Mesendoderm (in vitro differentiated cells): ENCODE measurements at regions not wholly inside any gene's neighbourhood (a gene's known extent, or its start where the extent isn't known, plus 50 kb on each side); places are given as distances from the start of the nearest gene placed in this dataset.

Experiments
- DNase-seq: peaks from one replicate; pipeline ENCODE4 v3.0.0; 2013
- H2AK5ac ChIP-seq: 2 replicates; pipeline ENCODE4 v1.6.1; 2013; ENCODE audit warnings: low read length, inconsistent platforms
- H2BK120ac ChIP-seq: 2 replicates; pipeline ENCODE4 v1.6.1; 2013; ENCODE audit warnings: low read depth, mild to moderate bottlenecking, low read length, moderate library complexity, mixed read lengths
- H2BK15ac ChIP-seq: replicated peaks from 2 replicates; pipeline ENCODE4 v1.6.1; 2013; ENCODE audit warnings: low read depth, mild to moderate bottlenecking, moderate library complexity
- H2BK5ac ChIP-seq: 2 replicates; pipeline ENCODE4 v1.6.1; 2013; ENCODE audit warnings: low read length, inconsistent platforms
- H3K18ac ChIP-seq: 2 replicates; pipeline ENCODE4 v1.6.1; 2013; ENCODE audit warnings: mild to moderate bottlenecking, low read length, mixed read lengths
- H3K23ac ChIP-seq: one replicate; pipeline ENCODE4 v1.6.1; 2013; ENCODE audit warnings: low read length
- H3K27ac ChIP-seq: 2 replicates; pipeline ENCODE4 v1.5.1; 2013; ENCODE audit warnings: low read depth, mild to moderate bottlenecking, inconsistent platforms, low read length, moderate library complexity
- H3K27me3 ChIP-seq: 2 replicates; pipeline ENCODE4 v1.6.1; 2013; ENCODE audit warnings: low read length, control low read depth, mild to moderate bottlenecking, inconsistent platforms; ENCODE audit not compliant: insufficient read depth, poor library complexity
- H3K36me3 ChIP-seq: 2 replicates; pipeline ENCODE4 v1.6.1; 2013; ENCODE audit warnings: low read length, inconsistent platforms; ENCODE audit not compliant: control insufficient read depth, insufficient read depth
- H3K4ac ChIP-seq: one replicate; pipeline ENCODE4 v1.6.1; 2013; ENCODE audit warnings: low read depth, mild to moderate bottlenecking, low read length, moderate library complexity
- H3K4me1 ChIP-seq: 2 replicates; pipeline ENCODE4 v1.6.1; 2013; ENCODE audit warnings: low read depth, low read length, inconsistent platforms; ENCODE audit not compliant: control insufficient read depth
- H3K4me2 ChIP-seq: 2 replicates; pipeline ENCODE4 v1.6.1; 2013; ENCODE audit warnings: low read length
- H3K4me3 ChIP-seq: 2 replicates; pipeline ENCODE4 v1.5.1; 2013; ENCODE audit warnings: mild to moderate bottlenecking, low read length
- H3K56ac ChIP-seq: one replicate; pipeline ENCODE4 v1.6.1; 2013; ENCODE audit warnings: low read length
- H3K79me1 ChIP-seq: 2 replicates; pipeline ENCODE4 v1.6.1; 2013; ENCODE audit warnings: low read length, inconsistent platforms
- H3K79me2 ChIP-seq: 2 replicates; pipeline ENCODE4 v1.6.1; 2013; ENCODE audit warnings: mild to moderate bottlenecking, low read length; ENCODE audit not compliant: control insufficient read depth, insufficient read depth
- H3K9ac ChIP-seq: 2 replicates; pipeline ENCODE4 v1.6.1; 2013; ENCODE audit warnings: low read length, inconsistent platforms
- H4K5ac ChIP-seq: one replicate; pipeline ENCODE4 v1.6.1; 2013; ENCODE audit warnings: low read length
- H4K8ac ChIP-seq: one replicate; pipeline ENCODE4 v1.6.1; 2013; ENCODE audit warnings: low read depth, mild to moderate bottlenecking, control low read depth, low read length, moderate library complexity
- WGBS: extraction: QIAGEN DNeasy Blood & Tissue Kit; methylation state at CpG from one replicate; pipeline ENCODE4 v1.1.7; 2013; ENCODE audit warnings: low lambda C conversion rate, missing lambda C conversion rate; ENCODE audit not compliant: insufficient coverage; ENCODE audit errors: extremely low coverage; 5-methylcytosine and 5-hydroxymethylcytosine counted together

DNA sequence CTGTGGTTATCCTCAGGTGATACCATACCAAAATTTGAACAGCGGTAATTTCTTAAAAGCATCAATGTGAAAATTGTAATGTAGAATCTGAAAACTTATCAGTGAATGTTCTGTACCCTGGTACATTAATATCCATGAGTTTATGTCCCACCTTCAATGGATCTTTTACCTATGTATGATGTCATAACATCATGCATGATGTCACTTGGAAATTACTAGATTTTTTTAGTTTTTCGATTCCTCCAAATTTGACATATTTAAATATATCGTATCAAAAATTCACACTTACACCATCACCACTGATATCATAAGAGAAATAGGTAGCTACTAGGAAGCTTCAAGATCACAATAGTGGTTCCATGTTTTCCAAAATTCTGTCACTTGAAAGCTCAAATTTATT lies 95.0 kb upstream of the AKR1E2 start:
- Histone ChIP-seq H3K79me1 (no peaks in the 10 kb centered on the region), H3K9ac (no peak overlapping the region), H3K4me3 (no peak overlapping the region), H3K4me2 (no peak overlapping the region), H4K8ac (no peak overlapping the region), H3K4me1 (no peaks in the 10 kb centered on the region), H3K27ac (no peak overlapping the region), H2BK15ac (no peak overlapping the region), H3K18ac (no peak overlapping the region), H2BK120ac (no peak overlapping the region), H3K56ac (no peak overlapping the region), H3K27me3 (no peaks in the 10 kb centered on the region), H3K23ac (no peak overlapping the region), H4K5ac (no peak overlapping the region), H2AK5ac (no peak overlapping the region), H2BK5ac (no peak overlapping the region), H3K4ac (no peak overlapping the region), H3K36me3 (no peaks in the 10 kb centered on the region), H3K79me2 (no peaks in the 10 kb centered on the region)
- 100% methylated on average over 2 of the region's 3 CpGs for WGBS
- no peak for DNase-seq

DNA sequence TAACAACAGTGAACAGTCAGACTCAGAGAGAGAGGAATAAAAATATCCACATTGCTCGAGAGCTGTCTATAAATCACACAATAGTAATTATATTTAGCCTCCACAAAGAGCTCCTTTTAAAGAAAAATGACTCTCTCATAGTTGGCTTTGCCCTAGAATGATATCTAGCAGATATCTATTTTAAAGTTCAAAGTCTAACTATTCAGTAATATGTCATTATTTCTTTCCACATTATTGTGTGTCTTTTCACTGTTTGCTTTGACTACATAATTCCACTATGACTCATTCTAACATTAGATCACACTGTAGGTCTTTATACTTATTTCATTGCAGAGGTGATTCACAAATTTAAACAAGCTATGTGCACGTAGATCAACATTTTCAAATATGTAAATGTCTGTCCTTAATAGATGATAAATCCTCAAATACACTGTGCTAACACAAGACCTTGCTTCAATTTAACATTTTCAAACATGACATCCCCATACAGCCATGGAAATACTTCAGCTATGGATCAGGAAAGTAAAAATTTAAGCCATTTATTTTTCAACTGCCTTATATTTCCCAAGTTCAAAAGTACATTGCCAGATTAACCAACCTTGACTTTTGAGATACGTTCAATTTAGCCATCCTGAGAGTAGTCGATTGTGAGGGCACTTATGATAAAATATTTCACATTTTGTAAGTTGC lies 99.9 kb upstream of the AKR1E2 start:
- Histone ChIP-seq H3K36me3 (no peaks in the 10 kb centered on the region), H2BK120ac (no peak overlapping the region), H4K8ac (no peak overlapping the region), H3K79me1 (no peaks in the 10 kb centered on the region), H3K18ac (no peak overlapping the region), H3K4me3 (no peak overlapping the region), H3K4me1 (no peaks in the 10 kb centered on the region), H3K56ac (no peak overlapping the region), H2BK15ac (no peak overlapping the region), H3K23ac (no peak overlapping the region), H3K4me2 (no peak overlapping the region), H3K79me2 (no peaks in the 10 kb centered on the region), H2AK5ac (no peak overlapping the region), H3K9ac (no peak overlapping the region), H3K4ac (no peak overlapping the region), H3K27me3 (no peaks in the 10 kb centered on the region), H3K27ac (no peak overlapping the region), H4K5ac (no peak overlapping the region), H2BK5ac (no peak overlapping the region)
- no CpG with 5 or more reads among the region's 4 CpGs for WGBS
- DNase-seq = no peak

- Histone ChIP-seq H4K5ac (no peak overlapping the region), H3K23ac (no peak overlapping the region), H3K4me2 (no peak overlapping the region), H3K56ac (no peak overlapping the region), H3K27me3 (no peaks in the 10 kb centered on the region), H2AK5ac (no peak overlapping the region), H2BK120ac (no peak overlapping the region), H3K18ac (no peak overlapping the region), H2BK5ac (no peak overlapping the region), H3K36me3 (no peaks in the 10 kb centered on the region), H3K79me2 (no peaks in the 10 kb centered on the region), H3K79me1 (no peaks in the 10 kb centered on the region), H3K4me1 (no peaks in the 10 kb centered on the region), H2BK15ac (no peak overlapping the region), H3K4ac (no peak overlapping the region), H4K8ac (no peak overlapping the region), H3K4me3 (no peak overlapping the region), H3K27ac (no peak overlapping the region), H3K9ac (no peak overlapping the region)
- no peak for DNase-seq
Observed at GRCh38 chr10:4723860-4724259, 102.1 kb upstream of the AKR1E2 start.

GRCh38 chr10:4721999-4722753 lies 103.8 kb upstream of the AKR1E2 start:
- Histone ChIP-seq H4K5ac (no peak overlapping the region), H3K9ac (no peak overlapping the region), H3K23ac (no peak overlapping the region), H3K79me1 (no peaks in the 10 kb centered on the region), H3K4me3 (no peak overlapping the region), H3K18ac (no peak overlapping the region), H4K8ac (no peak overlapping the region), H3K56ac (no peak overlapping the region), H3K36me3 (no peaks in the 10 kb centered on the region), H3K27me3 (no peaks in the 10 kb centered on the region), H2AK5ac (no peak overlapping the region), H2BK5ac (no peak overlapping the region), H3K27ac (no peak overlapping the region), H3K79me2 (no peaks in the 10 kb centered on the region), H3K4me1 (no peaks in the 10 kb centered on the region), H2BK15ac (no peak overlapping the region), H3K4ac (no peak overlapping the region), H2BK120ac (no peak overlapping the region), H3K4me2 (no peak overlapping the region)
- no CpG with 5 or more reads among the region's 3 CpGs for WGBS
- DNase-seq = no peak

- H3K36me3 ChIP-seq = no peaks in the 10 kb centered on the region
- H3K23ac ChIP-seq = no peak overlapping the region
- H4K5ac ChIP-seq = no peak overlapping the region
- H3K4me3 ChIP-seq = no peak overlapping the region
- no CpG with 5 or more reads among the region's 1 CpG for WGBS
- H2BK120ac ChIP-seq = no peak overlapping the region
- no peak overlapping the region for H2BK5ac ChIP-seq
- H3K18ac ChIP-seq = no peak overlapping the region
- H4K8ac ChIP-seq = no peak overlapping the region
- H3K4ac ChIP-seq = no peak overlapping the region
- H3K79me1 ChIP-seq = no peaks in the 10 kb centered on the region
- no peak overlapping the region for H2BK15ac ChIP-seq
- no peak overlapping the region for H3K56ac ChIP-seq
- no peak for DNase-seq
- no peak overlapping the region for H2AK5ac ChIP-seq
- no peak overlapping the region for H3K9ac ChIP-seq
- H3K27ac ChIP-seq = no peak overlapping the region
- no peaks in the 10 kb centered on the region for H3K79me2 ChIP-seq
- H3K27me3 ChIP-seq = no peaks in the 10 kb centered on the region
- H3K4me1 ChIP-seq = no peaks in the 10 kb centered on the region
- no peak overlapping the region for H3K4me2 ChIP-seq
Observed at GRCh38 chr10:4720463-4720862, 105.5 kb upstream of the AKR1E2 start.

- Histone ChIP-seq H2BK5ac (no peak overlapping the region), H3K79me2 (no peaks in the 10 kb centered on the region), H3K56ac (no peak overlapping the region), H3K4me1 (no peaks in the 10 kb centered on the region), H2AK5ac (no peak overlapping the region), H2BK15ac (no peak overlapping the region), H3K4ac (no peak overlapping the region), H3K23ac (no peak overlapping the region), H3K36me3 (no peaks in the 10 kb centered on the region), H4K5ac (no peak overlapping the region), H3K27me3 (no peaks in the 10 kb centered on the region), H3K27ac (no peak overlapping the region), H3K9ac (no peak overlapping the region), H3K4me3 (no peak overlapping the region), H4K8ac (no peak overlapping the region), H3K18ac (no peak overlapping the region), H3K4me2 (no peak overlapping the region), H3K79me1 (no peaks in the 10 kb centered on the region), H2BK120ac (no peak overlapping the region)
- no CpG with 5 or more reads among the region's 2 CpGs for WGBS
- DNase-seq = no peak
Observed at GRCh38 chr10:4719671-4720070, 106.3 kb upstream of the AKR1E2 start.
